Smooth muscle cell (in vitro differentiated cells): ENCODE measurements at regions not wholly inside any gene's neighbourhood (a gene's known extent, or its start where the extent isn't known, plus 50 kb on each side); places are given as distances from the start of the nearest gene placed in this dataset.

Source experiments
- DNase-seq: peaks from one replicate; lab custom pipeline; 2025; ENCODE audit not compliant: unreplicated experiment; lab: John Stamatoyannopoulos, UW
- H2AFZ ChIP-seq: fragments of 200-600 bp; sonication (generic); 2 replicates; pipeline ENCODE4 v1.6.0; 2016; ENCODE audit warnings: antibody characterized with exemption, low read depth, mild to moderate bottlenecking
- H3F3A ChIP-seq: fragments of 200-600 bp; sonication (generic); 2 replicates; pipeline ENCODE4 v1.6.0; 2017; ENCODE audit warnings: antibody characterized with exemption, low read depth
- H3K27ac ChIP-seq: fragments of 200-600 bp; sonication (generic); 2 replicates; pipeline ENCODE4 v1.5.1; 2016; ENCODE audit warnings: low read depth, mild to moderate bottlenecking
- H3K27me3 ChIP-seq: fragments of 200-600 bp; sonication (generic); 2 replicates; pipeline ENCODE4 v1.6.1; 2016; ENCODE audit warnings: low read depth, mild to moderate bottlenecking
- H3K36me3 ChIP-seq: fragments of 200-600 bp; sonication (generic); 2 replicates; pipeline ENCODE4 v1.5.1; 2016; ENCODE audit warnings: low read depth
- H3K4me1 ChIP-seq: fragments of 200-600 bp; sonication (generic); 2 replicates; pipeline ENCODE4 v1.5.1; 2016; ENCODE audit warnings: low read depth
- H3K4me2 ChIP-seq: fragments of 200-600 bp; sonication (generic); 2 replicates; pipeline ENCODE4 v1.6.0; 2016; ENCODE audit warnings: mild to moderate bottlenecking
- H3K4me3 ChIP-seq: fragments of 200-600 bp; sonication (generic); 2 replicates; pipeline ENCODE4 v1.5.1; 2016; ENCODE audit warnings: mild to moderate bottlenecking
- H3K79me2 ChIP-seq: fragments of 200-600 bp; sonication (generic); 2 replicates; pipeline ENCODE4 v1.6.0; 2016; ENCODE audit warnings: low read depth, mild to moderate bottlenecking
- H3K9ac ChIP-seq: fragments of 200-600 bp; sonication (generic); 2 replicates; pipeline ENCODE4 v1.6.0; 2016; ENCODE audit warnings: low read depth
- H3K9me3 ChIP-seq: fragments of 200-600 bp; sonication (generic); replicated peaks from 2 replicates; pipeline ENCODE4 v1.5.1; 2016; ENCODE audit warnings: low read depth
- H4K20me1 ChIP-seq: fragments of 200-600 bp; sonication (generic); 2 replicates; pipeline ENCODE4 v1.6.0; 2016; ENCODE audit warnings: low read depth
- WGBS: methylation state at CpG from one replicate; pipeline ENCODE4 v1.1.7; 2016; ENCODE audit warnings: low lambda C conversion rate; 5-methylcytosine and 5-hydroxymethylcytosine counted together
- TF ChIP-seq, protein P1 (sequence below): fragments of 200-600 bp; sonication (generic); IDR thresholded peaks from 2 replicates; pipeline ENCODE4 v1.5.1; 2017; ENCODE audit warnings: borderline replicate concordance, mild to moderate bottlenecking, antibody characterized with exemption; ENCODE audit not compliant: insufficient read depth, poor library complexity, severe bottlenecking

- H3K4me1 ChIP-seq: no peaks in the 10 kb centered on the region
- H3K27ac ChIP-seq: no peak overlapping the region
- no peaks in the 10 kb centered on the region for H3K27me3 ChIP-seq
- no peak for DNase-seq
- no peaks in the 10 kb centered on the region for H3K9me3 ChIP-seq
- no peaks in the 10 kb centered on the region for H3F3A ChIP-seq
- H2AFZ ChIP-seq: no peak overlapping the region
- H4K20me1 ChIP-seq: no peaks in the 10 kb centered on the region
- H3K36me3 ChIP-seq: no peaks in the 10 kb centered on the region
- H3K4me2 ChIP-seq: no peak overlapping the region
- TF ChIP-seq, protein P1, sequence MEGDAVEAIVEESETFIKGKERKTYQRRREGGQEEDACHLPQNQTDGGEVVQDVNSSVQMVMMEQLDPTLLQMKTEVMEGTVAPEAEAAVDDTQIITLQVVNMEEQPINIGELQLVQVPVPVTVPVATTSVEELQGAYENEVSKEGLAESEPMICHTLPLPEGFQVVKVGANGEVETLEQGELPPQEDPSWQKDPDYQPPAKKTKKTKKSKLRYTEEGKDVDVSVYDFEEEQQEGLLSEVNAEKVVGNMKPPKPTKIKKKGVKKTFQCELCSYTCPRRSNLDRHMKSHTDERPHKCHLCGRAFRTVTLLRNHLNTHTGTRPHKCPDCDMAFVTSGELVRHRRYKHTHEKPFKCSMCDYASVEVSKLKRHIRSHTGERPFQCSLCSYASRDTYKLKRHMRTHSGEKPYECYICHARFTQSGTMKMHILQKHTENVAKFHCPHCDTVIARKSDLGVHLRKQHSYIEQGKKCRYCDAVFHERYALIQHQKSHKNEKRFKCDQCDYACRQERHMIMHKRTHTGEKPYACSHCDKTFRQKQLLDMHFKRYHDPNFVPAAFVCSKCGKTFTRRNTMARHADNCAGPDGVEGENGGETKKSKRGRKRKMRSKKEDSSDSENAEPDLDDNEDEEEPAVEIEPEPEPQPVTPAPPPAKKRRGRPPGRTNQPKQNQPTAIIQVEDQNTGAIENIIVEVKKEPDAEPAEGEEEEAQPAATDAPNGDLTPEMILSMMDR: no peak
- WGBS: 86% methylated on average over 7 of the region's 7 CpGs
- H3K4me3 ChIP-seq: no peak overlapping the region
- no peak overlapping the region for H3K9ac ChIP-seq
- no peaks in the 10 kb centered on the region for H3K79me2 ChIP-seq
Observed at GRCh38 chr11:92804388-92804966, 165.0 kb upstream of the MTNR1B start.

- Histone ChIP-seq H3K36me3 (no peaks in the 10 kb centered on the region), H2AFZ (no peak overlapping the region), H3K9me3 (no peaks in the 10 kb centered on the region), H3K27me3 (no peaks in the 10 kb centered on the region), H3K4me1 (no peaks in the 10 kb centered on the region), H3K27ac (no peak overlapping the region), H3K9ac (no peak overlapping the region), H3K4me3 (no peak overlapping the region), H3K4me2 (no peak overlapping the region), H3K79me2 (no peaks in the 10 kb centered on the region), H3F3A (no peaks in the 10 kb centered on the region), H4K20me1 (no peaks in the 10 kb centered on the region)
- DNase-seq: no peak
- TF ChIP-seq, protein P1: no peak
Observed at GRCh38 chr11:92808022-92808421, 161.4 kb upstream of the MTNR1B start.

DNA sequence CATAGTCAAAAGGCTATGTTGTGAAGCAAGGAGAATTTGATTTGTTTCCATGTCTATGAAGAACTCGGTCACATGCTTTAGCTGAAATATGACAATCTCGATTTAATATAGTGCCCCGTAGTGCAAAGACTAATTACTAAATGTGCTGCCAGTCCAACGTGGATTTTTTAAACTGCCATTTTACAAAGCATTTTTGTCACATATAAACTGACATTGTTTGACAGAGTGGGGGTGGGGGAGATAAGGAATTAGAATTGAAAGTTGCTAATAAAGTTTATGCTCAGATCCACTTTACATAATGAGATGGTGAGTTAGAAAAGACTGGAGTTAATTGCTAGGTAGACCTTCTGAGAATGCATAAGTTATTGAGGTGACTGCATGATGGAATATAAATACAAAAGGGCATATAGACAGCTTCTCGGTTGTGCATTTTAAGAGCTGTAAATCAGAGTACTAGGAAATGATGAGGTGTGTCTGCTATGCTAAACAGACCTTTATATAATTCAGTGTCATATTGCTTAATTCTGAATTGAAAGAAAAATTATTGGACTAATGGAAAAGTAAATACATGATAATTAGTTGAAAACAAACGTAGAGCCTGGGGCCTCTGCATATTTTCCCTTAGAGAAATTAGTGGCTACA is 158.9 kb upstream of the MTNR1B start:
- no peaks in the 10 kb centered on the region for H4K20me1 ChIP-seq
- H3K4me1 ChIP-seq: no peaks in the 10 kb centered on the region
- H3K9me3 ChIP-seq: no peaks in the 10 kb centered on the region
- TF ChIP-seq, protein P1: no peak
- 89% methylated on average over 6 of the region's 6 CpGs for WGBS
- H3K4me3 ChIP-seq: no peak overlapping the region
- no peaks in the 10 kb centered on the region for H3F3A ChIP-seq
- peak overlapping the region; percentile 11 for H3K4me2 ChIP-seq
- no peaks in the 10 kb centered on the region for H3K36me3 ChIP-seq
- H3K27ac ChIP-seq: peak overlapping the region; percentile 68
- no peaks in the 10 kb centered on the region for H3K79me2 ChIP-seq
- no peaks in the 10 kb centered on the region for H3K27me3 ChIP-seq
- H3K9ac ChIP-seq: no peak overlapping the region
- no peak overlapping the region for H2AFZ ChIP-seq
- no peak for DNase-seq

- Histone ChIP-seq H3F3A (no peaks in the 10 kb centered on the region), H3K9me3 (no peaks in the 10 kb centered on the region), H3K79me2 (no peaks in the 10 kb centered on the region), H3K9ac (no peak overlapping the region), H3K4me1 (no peaks in the 10 kb centered on the region), H4K20me1 (no peaks in the 10 kb centered on the region), H3K36me3 (no peaks in the 10 kb centered on the region), H3K27ac (peak overlapping the region; percentile 68), H2AFZ (no peak overlapping the region), H3K27me3 (no peaks in the 10 kb centered on the region), H3K4me3 (no peak overlapping the region), H3K4me2 (peak overlapping the region; percentile 14)
- DNase-seq: no peak
- 5% methylated on average over 2 of the region's 2 CpGs for WGBS
- TF ChIP-seq, protein P1: no peak
Observed at GRCh38 chr11:92811341-92811740, 158.1 kb upstream of the MTNR1B start.
